Mucosa of descending colon (tissue), 3 donors: ENCODE measurements at regions not wholly inside any gene's neighbourhood (a gene's known extent, or its start where the extent isn't known, plus 50 kb on each side); places are given as distances from the start of the nearest gene placed in this dataset.
A peak's percentile ranks its signal among the peaks of the same experiment; 100 is the strongest.

ENCODE experiments used
- ATAC-seq: fragments of 200-7000 bp; cut with Tn5 transposase; one replicate; pipeline ENCODE4 v1.9.1; 2020; ENCODE audit warnings: mild to moderate bottlenecking, moderate library complexity
- DNase-seq, 3 donors: peaks; one replicate each; pipeline ENCODE4 v3.0.0-alpha.2; 2020
- H3K36me3 ChIP-seq: fragments of 200-600 bp; one replicate; pipeline ENCODE4 v1.8.0; 2021; ENCODE audit warnings: low read depth, mild to moderate bottlenecking
- H3K4me1 ChIP-seq: fragments of 200-600 bp; one replicate; pipeline ENCODE4 v1.8.0; 2021; ENCODE audit warnings: low read depth, mild to moderate bottlenecking
- H3K4me3 ChIP-seq: fragments of 200-600 bp; one replicate; pipeline ENCODE4 v1.8.0; 2021; ENCODE audit warnings: mild to moderate bottlenecking
- H3K9me3 ChIP-seq: fragments of 200-600 bp; one replicate; pipeline ENCODE4 v1.8.0; 2021; ENCODE audit warnings: mild to moderate bottlenecking
- CTCF ChIP-seq: fragments of 200-600 bp; IDR thresholded peaks from one replicate; pipeline ENCODE4 v1.8.0; 2022; ENCODE audit warnings: antibody characterized with exemption, mild to moderate bottlenecking
- intact Hi-C, 2 donors: fragments of 100-400 bp; cut with DNase I in 1 of 2; cut with micrococcal nuclease in 1 of 2; formaldehyde crosslinking; loops; one replicate each; pipeline versions ENCODE4 v1.11.0 to v1.11.1; 2022; cut with DNase I, micrococcal nuclease
- donor health status: DM: no; HTN: no; CAD: no; lungs with moderate emphysema.
- donor health status: DM: no; HTN: no; CAD: no.
- donor health status: DM: no; HTN: yes; CAD: no.

- ATAC-seq (peak; percentile 19), DNase-seq (no peak)
- peaks cover 4% of the 10 kb centered on the region for H3K9me3 ChIP-seq
- H3K36me3 ChIP-seq, result no peaks in the 10 kb centered on the region
- no peak overlapping the region for H3K4me3 ChIP-seq
- H3K4me1 ChIP-seq, result no peaks in the 10 kb centered on the region
- intact Hi-C loops, result no loop called here
- no peak for TF ChIP-seq CTCF
These were observed 93.1 kb upstream of the KBTBD8 start for GRCh38 chr3:66904831-66905493.

GRCh38 chr3:66907136-66907535, 91.0 kb upstream of the KBTBD8 start:
- H3K9me3 ChIP-seq, result no peaks in the 10 kb centered on the region
- no peak for ATAC-seq
- intact Hi-C loops, result no loop called here
- H3K4me3 ChIP-seq, result no peak overlapping the region
- H3K4me1 ChIP-seq, result no peaks in the 10 kb centered on the region
- no peaks in the 10 kb centered on the region for H3K36me3 ChIP-seq
- DNase-seq, result no peak
- no peak for TF ChIP-seq CTCF

GRCh38 chr3:66910266-66911055, 87.6 kb upstream of the KBTBD8 start:
- DNase-seq (no peak), ATAC-seq (no peak)
- H3K4me3 ChIP-seq, result no peak overlapping the region
- intact Hi-C loops, result no loop called here
- peaks cover 13% of the 10 kb centered on the region for H3K9me3 ChIP-seq
- no peak for TF ChIP-seq CTCF
- no peaks in the 10 kb centered on the region for H3K4me1 ChIP-seq
- H3K36me3 ChIP-seq, result no peaks in the 10 kb centered on the region

GRCh38 chr3:66912306-66912705, 85.8 kb upstream of the KBTBD8 start:
- Histone ChIP-seq H3K4me3 (no peak overlapping the region), H3K9me3 (peaks cover 13% of the 10 kb centered on the region), H3K4me1 (no peaks in the 10 kb centered on the region), H3K36me3 (no peaks in the 10 kb centered on the region)
- TF ChIP-seq CTCF, result no peak
- peak in 1 of 3 donors; percentile 7 for DNase-seq
- intact Hi-C loops, result no loop called here
- peak; percentile 98 for ATAC-seq

- Histone ChIP-seq H3K4me3 (no peak overlapping the region), H3K36me3 (no peaks in the 10 kb centered on the region), H3K9me3 (no peaks in the 10 kb centered on the region), H3K4me1 (no peaks in the 10 kb centered on the region)
- intact Hi-C loops, result no loop called here
- TF ChIP-seq CTCF, result no peak
- no peak for DNase-seq
- ATAC-seq, result no peak
These were observed 76.0 kb upstream of the KBTBD8 start for GRCh38 chr3:66922058-66922457.
